Mesenchymal stem cell (in vitro differentiated cells and primary cell): ENCODE measurements at regions not wholly inside any gene's neighbourhood (a gene's known extent, or its start where the extent isn't known, plus 50 kb on each side); places are given as distances from the start of the nearest gene placed in this dataset.

Experiments used
- DNase-seq: peaks from one replicate; pipeline ENCODE4 v3.0.0-alpha.2; 2013
- H2AFZ ChIP-seq: one replicate; pipeline ENCODE4 v1.6.1; 2013; ENCODE audit warnings: low read depth, mild to moderate bottlenecking, control low read depth, inconsistent platforms, low read length, moderate library complexity
- H2AK5ac ChIP-seq: 2 replicates; pipeline ENCODE4 v1.6.1; 2013; ENCODE audit warnings: low read length, moderate library complexity, mild to moderate bottlenecking, inconsistent platforms; ENCODE audit not compliant: severe bottlenecking
- H2BK120ac ChIP-seq: one replicate; pipeline ENCODE4 v1.6.1; 2013; ENCODE audit warnings: low read depth, mild to moderate bottlenecking, inconsistent platforms, low read length, moderate library complexity
- H2BK12ac ChIP-seq, 2 experiments: one replicate each; pipeline ENCODE4 v1.6.1; 2013; ENCODE audit warnings: inconsistent platforms in 2 of 2, low read length in 2 of 2, mild to moderate bottlenecking in 2 of 2, moderate library complexity in 2 of 2, control low read depth in 1 of 2
- H2BK15ac ChIP-seq: one replicate; pipeline ENCODE4 v1.6.1; 2013; ENCODE audit warnings: mild to moderate bottlenecking, low read depth, inconsistent platforms; ENCODE audit not compliant: poor library complexity, severe bottlenecking
- H2BK5ac ChIP-seq: 2 replicates; pipeline ENCODE4 v1.6.1; 2013; ENCODE audit warnings: low read depth, mild to moderate bottlenecking, low read length, control low read depth, inconsistent platforms; ENCODE audit not compliant: poor library complexity, severe bottlenecking
- H3K14ac ChIP-seq, 2 experiments: one replicate each; pipeline ENCODE4 v1.6.1; 2013; ENCODE audit warnings: inconsistent platforms in 2 of 2, low read length in 2 of 2, control low read depth in 1 of 2, mild to moderate bottlenecking in 1 of 2, moderate library complexity in 1 of 2
- H3K18ac ChIP-seq, 2 experiments: one replicate each; pipeline ENCODE4 v1.6.1; 2013; ENCODE audit warnings: inconsistent platforms in 2 of 2, low read length in 2 of 2, control low read depth in 1 of 2, low read depth in 1 of 2, mild to moderate bottlenecking in 1 of 2
- H3K23ac ChIP-seq, 2 experiments: one replicate each; pipeline ENCODE4 v1.6.1; 2013; ENCODE audit warnings: inconsistent platforms in 2 of 2, low read length in 2 of 2, mild to moderate bottlenecking in 2 of 2, moderate library complexity in 2 of 2, control low read depth in 1 of 2
- H3K27ac ChIP-seq: 2 replicates; pipeline ENCODE4 v1.5.1; 2013; ENCODE audit warnings: mild to moderate bottlenecking, moderate library complexity, low read length, control low read depth, inconsistent platforms; ENCODE audit not compliant: poor library complexity, severe bottlenecking
- H3K27me3 ChIP-seq, 2 experiments: 2 replicates each; pipeline versions ENCODE4 v1.6.1 to v1.7.0; 2013; ENCODE audit warnings: low read length in 2 of 2, mild to moderate bottlenecking in 2 of 2, moderate library complexity in 2 of 2, control low read depth in 1 of 2, inconsistent platforms in 1 of 2; ENCODE audit not compliant: control insufficient read depth in 1 of 2, insufficient read depth in 1 of 2
- H3K36me3 ChIP-seq, 2 experiments: 2 replicates each; pipeline versions ENCODE4 v1.6.1 to v1.7.0; 2013; ENCODE audit warnings: low read length in 2 of 2, control low read depth in 1 of 2, inconsistent platforms in 1 of 2, low read depth in 1 of 2, mild to moderate bottlenecking in 1 of 2; ENCODE audit not compliant: insufficient read depth in 2 of 2, control insufficient read depth in 1 of 2
- H3K4ac ChIP-seq, 2 experiments: one replicate each; pipeline ENCODE4 v1.6.1; 2013; ENCODE audit warnings: inconsistent platforms in 2 of 2, low read length in 2 of 2, mild to moderate bottlenecking in 2 of 2, moderate library complexity in 2 of 2, control low read depth in 1 of 2, low read depth in 1 of 2
- H3K4me1 ChIP-seq: 2 replicates; pipeline ENCODE4 v1.6.1; 2013; ENCODE audit warnings: low read depth, low read length, control low read depth; ENCODE audit not compliant: control insufficient read depth, insufficient read depth
- H3K4me2 ChIP-seq: 2 replicates; pipeline ENCODE4 v1.6.1; 2013; ENCODE audit warnings: low read length, mild to moderate bottlenecking, inconsistent platforms; ENCODE audit not compliant: poor library complexity, severe bottlenecking
- H3K4me3 ChIP-seq, 2 experiments: 2 replicates each; pipeline versions ENCODE4 v1.5.1 to v1.7.0; 2013; ENCODE audit warnings: low read length in 2 of 2, mild to moderate bottlenecking in 2 of 2, control low read depth in 1 of 2, low read depth in 1 of 2; ENCODE audit not compliant: insufficient read depth in 1 of 2
- H3K79me1 ChIP-seq: replicated peaks from 2 replicates; pipeline ENCODE4 v1.6.1; 2013; ENCODE audit warnings: mild to moderate bottlenecking, control low read depth, low read length, inconsistent platforms; ENCODE audit not compliant: poor library complexity, severe bottlenecking
- H3K9ac ChIP-seq: 2 replicates; pipeline ENCODE4 v1.7.0; 2013; ENCODE audit warnings: mild to moderate bottlenecking, low read length, moderate library complexity
- H3K9me3 ChIP-seq: 2 replicates; pipeline ENCODE4 v1.7.0; 2013; ENCODE audit warnings: mild to moderate bottlenecking, low read length; ENCODE audit not compliant: control insufficient read depth
- H4K8ac ChIP-seq: one replicate; pipeline ENCODE4 v1.6.1; 2013; ENCODE audit warnings: inconsistent platforms, mild to moderate bottlenecking, low read length, moderate library complexity
- H4K91ac ChIP-seq: one replicate; pipeline ENCODE4 v1.6.1; 2013; ENCODE audit warnings: mild to moderate bottlenecking, low read length, inconsistent platforms
- WGBS: methylation state at CpG from one replicate; pipeline ENCODE4 v1.1.7; 2013; ENCODE audit warnings: mixed read lengths; 5-methylcytosine and 5-hydroxymethylcytosine counted together

- no peak overlapping the region for H2BK120ac ChIP-seq
- no peak overlapping the region for H2AFZ ChIP-seq
- H3K4ac ChIP-seq: no peak overlapping the region
- no peaks in the 10 kb centered on the region for H3K36me3 ChIP-seq
- H3K27ac ChIP-seq: no peak overlapping the region
- no peak overlapping the region for H2BK5ac ChIP-seq
- H3K9me3 ChIP-seq: peaks cover 3% of the 10 kb centered on the region
- no peaks in the 10 kb centered on the region for H3K79me1 ChIP-seq
- no peak for DNase-seq
- no peaks in the 10 kb centered on the region for H3K4me1 ChIP-seq
- no peak overlapping the region for H4K91ac ChIP-seq
- no peak overlapping the region for H4K8ac ChIP-seq
- no peak overlapping the region for H3K4me3 ChIP-seq
- no peak overlapping the region for H2BK12ac ChIP-seq
- 69% methylated on average over 4 of the region's 4 CpGs for WGBS
- no peaks in the 10 kb centered on the region for H3K27me3 ChIP-seq
- H3K4me2 ChIP-seq: no peak overlapping the region
- no peak overlapping the region for H3K14ac ChIP-seq
- no peak overlapping the region for H3K18ac ChIP-seq
- no peak overlapping the region for H2BK15ac ChIP-seq
- H3K23ac ChIP-seq: no peak overlapping the region
- H3K9ac ChIP-seq: no peak overlapping the region
- no peak overlapping the region for H2AK5ac ChIP-seq
Observed at GRCh38 chr6:68038815-68039408, 596.2 kb upstream of the ADGRB3 start.

DNA sequence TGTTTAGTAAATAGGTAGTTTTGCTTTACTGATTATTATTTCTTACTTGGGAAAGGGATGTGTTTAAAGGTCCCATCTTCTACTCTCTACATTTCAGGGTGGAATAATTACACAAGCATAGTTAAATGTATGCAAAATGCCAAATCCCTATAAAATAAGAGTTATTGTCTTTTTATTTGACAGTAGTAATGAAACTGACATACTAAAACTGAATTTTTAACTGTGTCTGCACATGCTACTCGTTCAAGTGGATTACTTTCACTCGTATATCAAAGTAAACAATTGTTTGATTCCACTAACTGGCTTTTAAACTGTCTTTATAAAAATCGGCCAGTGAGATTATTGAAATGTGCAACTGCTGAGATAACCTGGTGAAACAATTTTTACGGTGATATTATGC lies 602.9 kb upstream of the ADGRB3 start:
- H3K4me3 ChIP-seq: no peak overlapping the region
- no peaks in the 10 kb centered on the region for H3K36me3 ChIP-seq
- no peak overlapping the region for H2BK15ac ChIP-seq
- H4K8ac ChIP-seq: no peak overlapping the region
- 96% methylated on average over 3 of the region's 4 CpGs for WGBS
- no peak overlapping the region for H3K4me2 ChIP-seq
- H3K4me1 ChIP-seq: no peaks in the 10 kb centered on the region
- H2AK5ac ChIP-seq: no peak overlapping the region
- no peak overlapping the region for H3K9ac ChIP-seq
- no peaks in the 10 kb centered on the region for H3K79me1 ChIP-seq
- H3K4ac ChIP-seq: no peak overlapping the region
- H3K14ac ChIP-seq: no peak overlapping the region
- H3K23ac ChIP-seq: no peak overlapping the region
- H3K18ac ChIP-seq: no peak overlapping the region
- no peak overlapping the region for H2BK12ac ChIP-seq
- no peak overlapping the region for H4K91ac ChIP-seq
- no peak overlapping the region for H2AFZ ChIP-seq
- H3K9me3 ChIP-seq: peaks cover 3% of the 10 kb centered on the region
- H2BK5ac ChIP-seq: no peak overlapping the region
- no peaks in the 10 kb centered on the region for H3K27me3 ChIP-seq
- H2BK120ac ChIP-seq: no peak overlapping the region
- DNase-seq: no peak
- no peak overlapping the region for H3K27ac ChIP-seq

DNA sequence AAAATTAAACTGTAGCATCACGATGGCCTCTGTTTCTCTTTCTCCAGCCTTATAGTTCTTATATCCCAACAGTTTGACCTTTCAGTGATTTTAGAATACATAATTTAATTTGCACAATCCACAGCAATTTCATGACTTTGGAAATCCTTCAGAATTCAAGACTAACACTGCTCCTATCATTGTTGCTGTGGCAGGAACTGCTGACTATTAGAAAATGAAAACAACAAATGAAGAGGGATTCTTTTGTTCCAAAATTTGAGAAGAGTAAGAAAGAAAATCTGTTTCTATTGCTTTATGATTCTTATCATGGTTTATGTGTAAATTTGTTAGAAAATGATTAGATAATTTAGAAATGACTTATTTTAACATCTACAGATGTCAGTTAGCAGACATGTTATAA lies 604.0 kb upstream of the ADGRB3 start:
- H3K9me3 ChIP-seq: peaks cover 3% of the 10 kb centered on the region
- no peak overlapping the region for H3K23ac ChIP-seq
- no peak overlapping the region for H3K14ac ChIP-seq
- no peak overlapping the region for H3K9ac ChIP-seq
- H3K36me3 ChIP-seq: no peaks in the 10 kb centered on the region
- no peak overlapping the region for H3K4me2 ChIP-seq
- H4K8ac ChIP-seq: no peak overlapping the region
- no peak overlapping the region for H3K18ac ChIP-seq
- no peak overlapping the region for H4K91ac ChIP-seq
- no peak overlapping the region for H2AK5ac ChIP-seq
- H3K79me1 ChIP-seq: no peaks in the 10 kb centered on the region
- H3K27me3 ChIP-seq: no peaks in the 10 kb centered on the region
- H2BK120ac ChIP-seq: no peak overlapping the region
- no peak overlapping the region for H2BK15ac ChIP-seq
- H3K4me3 ChIP-seq: no peak overlapping the region
- H2BK12ac ChIP-seq: no peak overlapping the region
- 77% methylated on average over 1 of the region's 1 CpG for WGBS
- H3K4ac ChIP-seq: no peak overlapping the region
- no peaks in the 10 kb centered on the region for H3K4me1 ChIP-seq
- H2AFZ ChIP-seq: no peak overlapping the region
- DNase-seq: no peak
- no peak overlapping the region for H3K27ac ChIP-seq
- no peak overlapping the region for H2BK5ac ChIP-seq

DNA sequence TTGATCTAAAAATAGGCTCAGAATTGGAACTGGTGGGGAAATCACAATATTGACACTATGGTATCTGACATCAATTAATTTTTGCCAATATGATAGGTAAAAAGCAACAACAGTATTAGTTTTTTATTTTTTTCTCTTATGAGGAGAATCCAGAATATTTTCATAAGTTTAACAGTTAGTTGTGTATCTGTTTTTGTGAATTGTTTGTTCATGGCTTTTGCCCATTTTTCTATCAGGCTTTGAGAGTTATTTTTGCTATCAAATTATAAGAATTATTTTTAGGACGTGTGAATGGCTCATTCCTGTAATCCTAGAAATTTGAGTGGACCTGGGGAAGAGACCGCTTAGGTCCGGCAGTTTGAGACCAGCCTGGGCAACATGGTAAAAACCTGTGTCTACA lies 608.6 kb upstream of the ADGRB3 start:
- Histone ChIP-seq H3K4me3 (no peak overlapping the region), H3K18ac (no peak overlapping the region), H3K27ac (no peak overlapping the region), H2BK5ac (no peak overlapping the region), H3K79me1 (no peaks in the 10 kb centered on the region), H2BK12ac (no peak overlapping the region), H2BK120ac (no peak overlapping the region), H3K4me1 (no peaks in the 10 kb centered on the region), H4K8ac (no peak overlapping the region), H3K9ac (no peak overlapping the region), H2BK15ac (no peak overlapping the region), H3K14ac (no peak overlapping the region), H3K36me3 (no peaks in the 10 kb centered on the region), H2AFZ (no peak overlapping the region), H3K27me3 (no peaks in the 10 kb centered on the region), H3K4ac (no peak overlapping the region), H3K23ac (no peak overlapping the region), H4K91ac (no peak overlapping the region), H3K9me3 (no peaks in the 10 kb centered on the region), H2AK5ac (no peak overlapping the region), H3K4me2 (no peak overlapping the region)
- DNase-seq: no peak
- WGBS: 89% methylated on average over 3 of the region's 3 CpGs
